Activated CD4-positive, alpha-beta T cell treated with anti-CD3 and anti-CD28 coated beads for 36 hours (primary cell): ENCODE measurements at regions not wholly inside any gene's neighbourhood (a gene's known extent, or its start where the extent isn't known, plus 50 kb on each side); places are given as distances from the start of the nearest gene placed in this dataset.
A peak's percentile ranks its signal among the peaks of the same experiment; 100 is the strongest.

ENCODE experiments used
- ATAC-seq: fragments of 200-7000 bp; cut with Tn5 transposase; one replicate; pipeline ENCODE4 v1.10.0; 2021; ENCODE audit warnings: mild to moderate bottlenecking, moderate library complexity
- CTCF ChIA-PET: fragments of 350-600 bp; sonication (Branson Sonifier 250); formaldehyde crosslinking; loops from one replicate; lab custom pipeline; 2021; ENCODE audit warnings: antibody characterized with exemption; lab: Charles Lee
- POLR2A ChIA-PET: fragments of 350-600 bp; sonication (Branson Sonifier 250); formaldehyde crosslinking; loops from one replicate; lab custom pipeline; 2021; ENCODE audit warnings: antibody characterized with exemption, inconsistent platforms; lab: Charles Lee
- DNase-seq: peaks from one replicate; pipeline ENCODE4 v3.0.0-alpha.2; 2020
- H3K27ac Mint-ChIP-seq: one replicate; pipeline ENCODE4 v1.8.0; 2021; ENCODE audit warnings: mixed read lengths
- H3K27me3 Mint-ChIP-seq: one replicate; pipeline ENCODE4 v1.8.0; 2021; ENCODE audit warnings: mixed read lengths
- H3K36me3 Mint-ChIP-seq: one replicate; pipeline ENCODE4 v1.8.0; 2021; ENCODE audit warnings: low read depth, mixed read lengths
- H3K4me1 Mint-ChIP-seq: one replicate; pipeline ENCODE4 v1.8.0; 2021; ENCODE audit warnings: mixed read lengths
- H3K4me3 Mint-ChIP-seq: one replicate; pipeline ENCODE4 v1.8.0; 2021; ENCODE audit warnings: mild to moderate bottlenecking, moderate library complexity, mixed read lengths
- H3K9me3 Mint-ChIP-seq: one replicate; pipeline ENCODE4 v1.8.0; 2021; ENCODE audit warnings: low read depth, mixed read lengths
- intact Hi-C, 2 experiments: fragments of 100-400 bp; cut with DNase I in 1 of 2; cut with micrococcal nuclease in 1 of 2; formaldehyde crosslinking; loops; one replicate each; pipeline versions ENCODE4 v1.14.2 to v1.15.1; 2022 to 2024; cut with DNase I, micrococcal nuclease

- CTCF ChIA-PET: no interaction called here
- no peak for DNase-seq
- peaks cover 8% of the 10 kb centered on the region for H3K36me3 Mint-ChIP-seq
- intact Hi-C loops: no loop called here
- H3K4me3 Mint-ChIP-seq: no peak overlapping the region
- POLR2A ChIA-PET: interaction anchor here (0.7 kb wide), 1 partner anchor 11 kb away, joined by 4 read pairs; no protein-coding TSS in a partner anchor
- H3K27me3 Mint-ChIP-seq: no peaks in the 10 kb centered on the region
- H3K4me1 Mint-ChIP-seq: peaks cover 2% of the 10 kb centered on the region
- no peaks in the 10 kb centered on the region for H3K9me3 Mint-ChIP-seq
- ATAC-seq: no peak
- H3K27ac Mint-ChIP-seq: no peak overlapping the region
Measured at GRCh38 chr3:42037318-42037945, 53.7 kb upstream of the TRAK1 start.

- no peak for ATAC-seq
- H3K9me3 Mint-ChIP-seq: no peaks in the 10 kb centered on the region
- POLR2A ChIA-PET: no interaction called here
- peaks cover 8% of the 10 kb centered on the region for H3K36me3 Mint-ChIP-seq
- H3K27me3 Mint-ChIP-seq: no peaks in the 10 kb centered on the region
- H3K4me3 Mint-ChIP-seq: no peak overlapping the region
- H3K4me1 Mint-ChIP-seq: peaks cover 9% of the 10 kb centered on the region
- CTCF ChIA-PET: interaction anchor here (0.7 to 1.6 kb wide), 3 partner anchors 12 to 124 kb away, joined by 3 to 5 read pairs (median 3); no protein-coding TSS in a partner anchor
- intact Hi-C loops: no loop called here
- no peak for DNase-seq
- no peak overlapping the region for H3K27ac Mint-ChIP-seq
Measured at GRCh38 chr3:42036483-42036823, 54.7 kb upstream of the TRAK1 start.

GRCh38 chr3:42035816-42036482 lies 55.2 kb upstream of the TRAK1 start:
- no peak overlapping the region for H3K4me3 Mint-ChIP-seq
- no peaks in the 10 kb centered on the region for H3K27me3 Mint-ChIP-seq
- ChIA-PET POLR2A (no interaction called here), CTCF (interaction anchor here (0.7 to 1.6 kb wide), 3 partner anchors 11 to 125 kb away, joined by 3 to 5 read pairs (median 3); no protein-coding TSS in a partner anchor)
- H3K9me3 Mint-ChIP-seq: no peaks in the 10 kb centered on the region
- DNase-seq (no peak), ATAC-seq (no peak)
- peaks cover 8% of the 10 kb centered on the region for H3K36me3 Mint-ChIP-seq
- H3K4me1 Mint-ChIP-seq: peaks cover 9% of the 10 kb centered on the region
- intact Hi-C loops: no loop called here
- no peak overlapping the region for H3K27ac Mint-ChIP-seq

DNA sequence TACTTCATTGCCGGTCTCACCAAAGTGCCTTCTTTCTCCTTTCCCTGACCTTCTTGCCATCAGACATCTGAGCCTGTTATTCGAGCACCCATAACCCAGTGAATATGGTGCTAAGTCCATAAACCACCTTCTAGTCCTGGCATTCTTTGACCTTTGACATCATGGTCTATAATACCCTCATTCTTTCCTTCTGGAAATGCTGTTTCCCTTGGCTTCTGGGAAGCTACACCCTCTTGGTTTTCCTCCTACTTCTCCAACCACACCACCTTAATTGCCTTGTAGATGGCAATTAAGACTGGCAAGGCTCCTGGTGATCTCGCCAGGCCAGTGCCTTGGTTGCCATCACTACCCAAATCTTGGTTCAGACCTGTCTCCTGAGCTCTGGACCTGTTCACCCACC lies 56.1 kb upstream of the TRAK1 start:
- intact Hi-C loops: no loop called here
- H3K27me3 Mint-ChIP-seq: no peaks in the 10 kb centered on the region
- POLR2A ChIA-PET: no interaction called here
- H3K4me3 Mint-ChIP-seq: no peak overlapping the region
- ATAC-seq: no peak
- DNase-seq: no peak
- CTCF ChIA-PET: interaction anchor here (1.6 kb wide), 1 partner anchor 10 kb away, joined by 3 read pairs; no protein-coding TSS in a partner anchor
- H3K9me3 Mint-ChIP-seq: no peaks in the 10 kb centered on the region
- no peak overlapping the region for H3K27ac Mint-ChIP-seq
- H3K4me1 Mint-ChIP-seq: peaks cover 11% of the 10 kb centered on the region
- peaks cover 8% of the 10 kb centered on the region for H3K36me3 Mint-ChIP-seq

- Mint-ChIP-seq H3K4me3 (no peak overlapping the region), H3K9me3 (no peaks in the 10 kb centered on the region), H3K27me3 (no peaks in the 10 kb centered on the region), H3K27ac (no peak overlapping the region), H3K4me1 (peaks cover 12% of the 10 kb centered on the region), H3K36me3 (peaks cover 8% of the 10 kb centered on the region)
- POLR2A ChIA-PET: no interaction called here
- intact Hi-C loops: no loop called here
- CTCF ChIA-PET: no interaction called here
- DNase-seq (no peak), ATAC-seq (no peak)
Measured at GRCh38 chr3:42033741-42034140, 57.4 kb upstream of the TRAK1 start.

- Mint-ChIP-seq H3K27me3 (no peaks in the 10 kb centered on the region), H3K27ac (no peak overlapping the region), H3K36me3 (peaks cover 8% of the 10 kb centered on the region), H3K4me3 (no peak overlapping the region), H3K9me3 (peaks cover 3% of the 10 kb centered on the region), H3K4me1 (peaks cover 17% of the 10 kb centered on the region)
- ChIA-PET POLR2A (no interaction called here), CTCF (no interaction called here)
- intact Hi-C loops: no loop called here
- DNase-seq (no peak), ATAC-seq (no peak)
Measured at GRCh38 chr3:42032693-42033349, 58.3 kb upstream of the TRAK1 start.

DNA sequence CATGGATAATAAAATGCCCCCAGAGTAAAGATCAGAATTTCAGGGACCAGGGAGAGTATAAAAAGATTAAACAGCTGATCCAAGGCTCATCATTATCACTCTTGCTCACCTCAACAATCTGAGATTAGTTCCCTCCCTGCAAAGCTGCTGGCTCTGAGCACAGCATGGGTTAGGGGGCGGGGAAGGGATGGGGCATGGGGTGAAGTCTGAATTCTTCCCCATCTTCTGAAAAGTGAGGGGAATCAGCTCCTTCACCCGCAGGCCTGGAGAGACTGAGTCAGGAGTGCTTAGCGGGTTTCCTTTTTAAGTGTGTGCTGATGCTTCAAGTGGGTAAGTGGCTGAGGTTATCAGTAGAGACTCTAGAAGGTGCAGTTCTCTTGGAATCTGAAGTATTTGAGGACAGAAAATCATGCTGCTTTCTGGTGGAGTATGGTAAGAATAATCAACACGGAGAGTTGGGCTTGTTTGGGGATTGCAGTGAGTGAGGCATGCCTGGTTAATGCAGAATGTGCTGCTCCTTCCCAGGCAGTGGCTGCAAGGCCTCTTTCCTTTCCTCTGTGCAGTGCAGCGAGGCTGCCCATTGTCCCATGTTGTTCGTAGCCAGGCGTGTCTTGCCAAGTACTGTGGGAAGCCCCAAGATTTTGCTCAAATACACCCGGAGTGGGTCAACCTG lies 59.2 kb upstream of the TRAK1 start:
- Mint-ChIP-seq H3K4me1 (peaks cover 17% of the 10 kb centered on the region), H3K27ac (no peak overlapping the region), H3K4me3 (no peak overlapping the region), H3K27me3 (no peaks in the 10 kb centered on the region), H3K36me3 (peaks cover 8% of the 10 kb centered on the region), H3K9me3 (peaks cover 3% of the 10 kb centered on the region)
- ChIA-PET CTCF (interaction anchor here (0.9 kb wide), 1 partner anchor 151 kb away, joined by 4 read pairs; no protein-coding TSS in a partner anchor), POLR2A (no interaction called here)
- DNase-seq: no peak
- intact Hi-C loops: no loop called here
- ATAC-seq: no peak

DNA sequence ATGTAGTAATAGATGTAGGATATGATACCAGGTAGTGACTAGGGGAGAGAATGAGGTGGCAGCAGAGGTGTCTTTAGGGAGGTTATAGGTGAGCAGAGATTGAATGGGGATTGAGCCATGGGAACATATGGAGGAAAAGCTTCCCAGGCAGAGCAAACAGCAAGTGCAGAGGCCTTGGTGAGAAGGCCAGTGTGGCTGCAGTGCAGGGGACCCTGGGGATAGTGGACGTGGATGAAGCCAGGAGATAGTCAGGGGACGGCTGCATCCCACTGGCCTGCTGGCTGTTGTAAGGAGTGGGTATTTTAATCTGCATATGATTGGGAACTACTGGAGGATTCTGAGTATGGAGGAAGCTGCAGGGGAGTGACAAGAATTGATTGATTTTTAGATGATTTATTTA lies 62.7 kb upstream of the TRAK1 start:
- ChIA-PET POLR2A (no interaction called here), CTCF (no interaction called here)
- DNase-seq (no peak), ATAC-seq (no peak)
- Mint-ChIP-seq H3K36me3 (no peaks in the 10 kb centered on the region), H3K9me3 (peaks cover 3% of the 10 kb centered on the region), H3K4me1 (peaks cover 41% of the 10 kb centered on the region), H3K27me3 (no peaks in the 10 kb centered on the region), H3K27ac (no peak overlapping the region), H3K4me3 (no peak overlapping the region)
- intact Hi-C loops: no loop called here

DNA sequence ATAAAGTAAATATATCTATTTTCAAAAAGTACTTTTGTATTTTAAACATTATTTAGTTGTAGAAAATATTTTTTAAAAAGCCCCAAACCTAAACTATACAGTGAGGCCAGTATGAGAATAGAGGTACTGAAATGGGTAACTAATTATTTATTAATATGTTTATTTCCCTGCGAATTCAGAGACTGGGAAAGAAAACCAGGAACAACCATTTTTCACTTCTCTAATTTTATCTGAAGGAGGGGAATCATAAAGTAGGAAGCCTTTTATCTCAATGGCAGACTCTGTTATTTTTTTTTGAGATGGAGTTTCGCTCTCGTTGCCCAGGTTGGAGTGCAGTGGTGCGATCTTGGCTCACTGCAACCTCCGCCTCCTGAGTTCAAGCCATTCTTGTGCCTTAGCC lies 63.6 kb upstream of the TRAK1 start:
- Mint-ChIP-seq H3K36me3 (no peaks in the 10 kb centered on the region), H3K4me3 (no peak overlapping the region), H3K27me3 (no peaks in the 10 kb centered on the region), H3K4me1 (peaks cover 46% of the 10 kb centered on the region), H3K27ac (no peak overlapping the region), H3K9me3 (peaks cover 3% of the 10 kb centered on the region)
- intact Hi-C loops: no loop called here
- POLR2A ChIA-PET: no interaction called here
- DNase-seq: no peak
- CTCF ChIA-PET: interaction anchor here (0.7 kb wide), 1 partner anchor 12 kb away, joined by 3 read pairs; no protein-coding TSS in a partner anchor
- no peak for ATAC-seq

DNA sequence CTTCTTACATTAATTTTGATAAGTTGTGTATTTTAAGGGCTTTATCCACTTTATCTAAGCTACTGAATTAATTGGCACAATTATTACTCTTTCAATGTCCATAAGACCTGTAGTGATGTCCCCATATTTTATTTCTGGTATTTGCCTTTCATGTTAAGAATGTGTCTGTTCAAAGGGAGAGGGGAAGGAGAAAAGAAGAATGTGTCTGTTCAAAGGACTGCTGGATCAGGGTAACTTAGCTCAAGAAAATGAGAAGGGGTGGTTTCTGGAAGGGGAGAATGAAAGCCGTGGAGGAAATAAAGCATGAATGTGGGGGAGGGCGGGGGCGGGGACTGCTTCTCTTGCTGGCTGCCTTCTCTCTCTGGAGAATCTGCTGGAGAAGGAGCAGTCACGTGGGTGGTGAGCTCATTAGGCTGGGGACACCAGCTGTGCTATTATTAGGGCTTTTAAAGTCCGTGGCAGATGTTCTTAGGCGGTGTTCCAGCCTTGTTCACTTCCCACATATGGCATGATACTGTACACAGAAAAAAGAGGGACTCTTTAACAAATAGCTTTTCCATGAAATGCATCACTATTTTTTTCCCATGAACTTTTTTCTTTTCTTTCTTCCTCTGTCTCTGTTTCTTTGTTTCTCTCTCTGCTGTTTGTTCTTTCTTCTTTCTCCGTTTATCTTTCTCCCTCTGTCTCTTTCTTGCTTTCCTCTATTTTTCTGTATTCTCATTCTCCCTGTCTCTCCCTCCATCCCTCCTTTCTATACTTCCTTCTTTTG lies 63.7 kb upstream of the ULK4 start:
- Mint-ChIP-seq H3K36me3 (no peaks in the 10 kb centered on the region), H3K27me3 (no peaks in the 10 kb centered on the region), H3K27ac (peak overlapping the region; percentile 56), H3K4me3 (no peak overlapping the region), H3K9me3 (peaks cover 3% of the 10 kb centered on the region), H3K4me1 (peaks cover 55% of the 10 kb centered on the region)
- ChIA-PET CTCF (interaction anchor here (0.8 to 1.3 kb wide), 4 partner anchors 10 to 1439 kb away, joined by 3 to 4 read pairs (median 3); no protein-coding TSS in a partner anchor), POLR2A (interaction anchor here (0.6 to 1.1 kb wide), 3 partner anchors 13 to 571 kb away, joined by 3 to 4 read pairs (median 3); no protein-coding TSS in a partner anchor)
- intact Hi-C loops: no loop called here
- no peak for DNase-seq
- no peak for ATAC-seq
